Activated CD8-positive, alpha-beta T cell treated with anti-CD3 and anti-CD28 coated beads, Interleukin-2, amount 10 ng/mL, durations not matched to agents 7 days and 5 days (primary cell): ENCODE measurements at regions not wholly inside any gene's neighbourhood (a gene's known extent, or its start where the extent isn't known, plus 50 kb on each side); places are given as distances from the start of the nearest gene placed in this dataset.
"Not testable (repeated sequence)": the region's sequence is repeated elsewhere in the genome, so short reads cannot be mapped to it uniquely, and the experiment has no call there.

ENCODE experiments used
- ATAC-seq: fragments of 150-1000 bp; cut with Tn5 transposase; one replicate; pipeline ENCODE4 v1.10.0; 2021; ENCODE audit warnings: moderate library complexity
- CTCF ChIA-PET: fragments of 350-600 bp; sonication (Branson Sonifier 250); formaldehyde crosslinking; loops from one replicate; lab custom pipeline; 2021; ENCODE audit warnings: antibody characterized with exemption; lab: Charles Lee
- POLR2A ChIA-PET: fragments of 350-600 bp; sonication (Branson Sonifier 250); formaldehyde crosslinking; loops from one replicate; lab custom pipeline; 2021; ENCODE audit warnings: antibody characterized with exemption; lab: Charles Lee
- DNase-seq: peaks from one replicate; pipeline ENCODE4 v3.0.0-alpha.2; 2020
- H3K27ac Mint-ChIP-seq: one replicate; pipeline ENCODE4 v1.8.0; 2021; ENCODE audit warnings: mild to moderate bottlenecking, mixed read lengths
- H3K27me3 Mint-ChIP-seq: one replicate; pipeline ENCODE4 v1.8.0; 2021; ENCODE audit warnings: low read depth, mixed read lengths
- H3K36me3 Mint-ChIP-seq: one replicate; pipeline ENCODE4 v1.8.0; 2021; ENCODE audit warnings: low read depth, mixed read lengths
- H3K4me1 Mint-ChIP-seq: one replicate; pipeline ENCODE4 v1.8.0; 2021; ENCODE audit warnings: low read depth, mixed read lengths
- H3K4me3 Mint-ChIP-seq: one replicate; pipeline ENCODE4 v1.8.0; 2021; ENCODE audit warnings: mild to moderate bottlenecking, mixed read lengths
- H3K9me3 Mint-ChIP-seq: one replicate; pipeline ENCODE4 v1.8.0; 2022; ENCODE audit warnings: mixed read lengths; ENCODE audit not compliant: insufficient read depth

- ChIA-PET CTCF (no interaction called here), POLR2A (no interaction called here)
- H3K27me3 Mint-ChIP-seq = no peaks in the 10 kb centered on the region
- no peak for ATAC-seq
- no peaks in the 10 kb centered on the region for H3K9me3 Mint-ChIP-seq
- no peak overlapping the region for H3K27ac Mint-ChIP-seq
- H3K36me3 Mint-ChIP-seq = no peaks in the 10 kb centered on the region
- no peaks in the 10 kb centered on the region for H3K4me1 Mint-ChIP-seq
- H3K4me3 Mint-ChIP-seq = no peak overlapping the region
- no peak for DNase-seq
Measured at GRCh38 chr11:134951305-134951700, 539.3 kb upstream of the B3GAT1 start.

GRCh38 chr11:134950692-134951304 is 538.8 kb upstream of the B3GAT1 start:
- Mint-ChIP-seq H3K9me3 (no peaks in the 10 kb centered on the region), H3K4me3 (no peak overlapping the region), H3K27ac (no peak overlapping the region), H3K4me1 (no peaks in the 10 kb centered on the region), H3K27me3 (no peaks in the 10 kb centered on the region), H3K36me3 (no peaks in the 10 kb centered on the region)
- ATAC-seq (no peak), DNase-seq (no peak)
- ChIA-PET POLR2A (no interaction called here), CTCF (no interaction called here)

- ChIA-PET CTCF (no interaction called here), POLR2A (no interaction called here)
- DNase-seq (no peak), ATAC-seq (no peak)
- no peaks in the 10 kb centered on the region for H3K4me1 Mint-ChIP-seq
- H3K27ac Mint-ChIP-seq = no peak overlapping the region
- H3K27me3 Mint-ChIP-seq = no peaks in the 10 kb centered on the region
- no peaks in the 10 kb centered on the region for H3K9me3 Mint-ChIP-seq
- H3K36me3 Mint-ChIP-seq = no peaks in the 10 kb centered on the region
- no peak overlapping the region for H3K4me3 Mint-ChIP-seq
Measured at GRCh38 chr11:134949121-134950090, 537.4 kb upstream of the B3GAT1 start.

GRCh38 chr11:134947556-134947955 is 535.5 kb upstream of the B3GAT1 start:
- DNase-seq = no peak
- H3K27me3 Mint-ChIP-seq = no peaks in the 10 kb centered on the region
- no peak for ATAC-seq
- H3K4me3 Mint-ChIP-seq = no peak overlapping the region
- CTCF ChIA-PET = no interaction called here
- POLR2A ChIA-PET = no interaction called here
- no peaks in the 10 kb centered on the region for H3K9me3 Mint-ChIP-seq
- no peak overlapping the region for H3K27ac Mint-ChIP-seq
- H3K4me1 Mint-ChIP-seq = no peaks in the 10 kb centered on the region
- H3K36me3 Mint-ChIP-seq = no peaks in the 10 kb centered on the region

DNA sequence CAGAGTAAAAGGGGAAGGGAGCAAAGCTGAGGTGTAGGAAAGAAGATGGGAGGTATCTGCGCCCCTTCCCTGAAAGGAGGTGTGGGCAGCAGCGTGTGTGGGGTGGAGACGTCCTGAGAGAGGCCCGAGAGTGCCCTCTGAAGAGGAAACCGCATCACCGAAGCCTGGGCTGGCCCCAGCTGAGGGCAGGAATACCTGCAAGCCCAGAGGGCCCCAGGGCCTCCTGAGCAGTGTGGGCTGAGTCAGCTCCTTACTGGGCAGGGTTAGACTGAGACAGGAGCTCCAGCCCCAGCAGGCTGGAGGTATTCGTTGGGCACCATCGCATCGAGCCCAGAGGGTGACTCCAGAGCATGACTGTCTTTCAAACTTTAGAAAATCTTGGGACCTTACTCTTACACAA is 534.0 kb upstream of the B3GAT1 start:
- H3K9me3 Mint-ChIP-seq = no peaks in the 10 kb centered on the region
- H3K27me3 Mint-ChIP-seq = no peaks in the 10 kb centered on the region
- POLR2A ChIA-PET = no interaction called here
- no peaks in the 10 kb centered on the region for H3K36me3 Mint-ChIP-seq
- CTCF ChIA-PET = no interaction called here
- H3K4me1 Mint-ChIP-seq = no peaks in the 10 kb centered on the region
- DNase-seq (no peak), ATAC-seq (no peak)
- H3K27ac Mint-ChIP-seq = no peak overlapping the region
- H3K4me3 Mint-ChIP-seq = no peak overlapping the region

DNA sequence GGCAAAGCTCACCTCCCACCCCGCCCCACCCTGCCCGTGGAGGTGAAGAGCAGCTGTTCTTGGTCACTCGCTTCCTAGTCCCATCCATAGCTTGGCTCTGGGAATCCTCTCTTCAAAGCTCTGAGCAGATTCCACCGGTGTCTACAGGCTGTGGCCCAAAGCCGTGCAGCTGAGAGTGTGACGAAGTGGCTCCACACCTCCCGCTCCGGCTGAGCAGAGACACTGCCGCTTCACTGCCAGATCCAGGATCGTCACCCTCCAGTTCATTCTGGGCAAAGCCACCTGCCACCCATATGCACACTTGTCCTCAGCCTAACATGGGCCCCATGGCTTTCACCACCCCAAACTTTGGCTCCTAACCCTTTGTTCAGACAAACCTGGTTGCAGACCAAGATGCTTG is 532.9 kb upstream of the B3GAT1 start:
- no peaks in the 10 kb centered on the region for H3K27me3 Mint-ChIP-seq
- ChIA-PET CTCF (no interaction called here), POLR2A (no interaction called here)
- no peaks in the 10 kb centered on the region for H3K4me1 Mint-ChIP-seq
- no peak for DNase-seq
- H3K27ac Mint-ChIP-seq = no peak overlapping the region
- no peaks in the 10 kb centered on the region for H3K36me3 Mint-ChIP-seq
- no peak for ATAC-seq
- H3K4me3 Mint-ChIP-seq = no peak overlapping the region
- H3K9me3 Mint-ChIP-seq = no peaks in the 10 kb centered on the region

DNA sequence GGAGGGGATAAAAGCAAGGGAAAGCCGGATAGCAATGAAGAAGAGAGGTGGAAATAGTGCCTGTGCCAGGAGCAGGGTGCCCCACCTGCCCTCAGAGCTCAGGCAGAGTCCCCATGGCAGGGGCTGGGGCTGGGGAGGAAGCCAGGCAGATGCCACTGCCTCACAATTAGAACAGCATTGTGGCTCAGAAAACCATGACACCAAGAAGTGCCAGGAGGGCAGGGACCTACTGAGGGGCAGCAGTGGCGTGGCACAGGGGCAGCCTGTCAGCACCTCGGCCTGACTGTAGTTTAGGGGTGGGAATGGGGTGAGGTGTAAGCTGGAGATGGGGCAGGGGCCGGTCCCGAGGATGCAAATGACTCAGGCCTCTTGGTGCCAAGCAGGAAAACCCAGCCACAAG is 532.1 kb upstream of the B3GAT1 start:
- no peak for DNase-seq
- Mint-ChIP-seq H3K4me1 (no peaks in the 10 kb centered on the region), H3K27ac (no peak overlapping the region), H3K36me3 (no peaks in the 10 kb centered on the region), H3K4me3 (no peak overlapping the region), H3K27me3 (no peaks in the 10 kb centered on the region), H3K9me3 (no peaks in the 10 kb centered on the region)
- ATAC-seq = no peak
- ChIA-PET CTCF (no interaction called here), POLR2A (no interaction called here)

- Mint-ChIP-seq H3K9me3 (no peaks in the 10 kb centered on the region), H3K4me3 (no peak overlapping the region), H3K27me3 (no peaks in the 10 kb centered on the region), H3K27ac (no peak overlapping the region), H3K4me1 (no peaks in the 10 kb centered on the region), H3K36me3 (no peaks in the 10 kb centered on the region)
- ATAC-seq (no peak), DNase-seq (no peak)
- POLR2A ChIA-PET = no interaction called here
- CTCF ChIA-PET = no interaction called here
Measured at GRCh38 chr11:134943544-134943943, 531.5 kb upstream of the B3GAT1 start.

- no peak for ATAC-seq
- DNase-seq = no peak
- ChIA-PET CTCF (no interaction called here), POLR2A (no interaction called here)
- Mint-ChIP-seq H3K9me3 (no peaks in the 10 kb centered on the region), H3K4me1 (no peaks in the 10 kb centered on the region), H3K36me3 (no peaks in the 10 kb centered on the region), H3K27ac (no peak overlapping the region), H3K4me3 (no peak overlapping the region), H3K27me3 (no peaks in the 10 kb centered on the region)
Measured at GRCh38 chr11:134942681-134943080, 530.6 kb upstream of the B3GAT1 start.

DNA sequence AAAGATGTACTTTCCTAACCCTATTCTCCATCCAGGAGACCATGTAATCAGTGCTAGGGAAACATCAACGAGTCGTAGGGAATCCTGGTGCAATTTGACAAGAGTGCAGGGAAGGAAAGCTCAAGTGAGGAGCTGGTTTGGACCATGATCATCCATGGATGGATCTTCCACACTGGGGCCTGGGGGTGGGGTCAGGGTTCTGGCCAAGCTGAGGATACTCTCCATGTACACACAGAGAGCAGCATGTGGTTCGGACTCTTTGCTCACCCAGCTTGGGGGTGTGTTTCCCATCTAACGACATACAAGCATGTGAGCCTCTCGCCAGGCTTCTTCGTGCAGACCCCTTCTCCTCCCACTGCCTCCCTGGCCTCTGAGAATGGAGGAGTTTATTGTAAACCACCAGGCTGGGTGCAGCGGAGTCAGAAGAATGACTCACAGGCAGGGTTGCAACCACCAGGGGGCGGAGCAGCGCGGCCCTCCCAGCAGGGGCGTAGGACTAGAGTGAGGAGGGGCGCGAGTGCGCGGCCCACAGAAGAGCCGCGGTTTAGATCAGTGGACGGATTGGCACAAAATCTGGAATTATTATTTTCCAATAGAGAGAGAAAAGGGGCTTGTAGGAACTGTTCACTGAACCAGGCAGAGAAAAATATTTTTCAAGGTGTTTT is 530.0 kb upstream of the B3GAT1 start:
- POLR2A ChIA-PET, H3K36me3 Mint-ChIP-seq: not testable (repeated sequence)

GRCh38 chr11:134941326-134941725 is 529.3 kb upstream of the B3GAT1 start:
- Mint-ChIP-seq H3K4me1 (no peaks in the 10 kb centered on the region), H3K4me3 (no peak overlapping the region), H3K36me3 (no peaks in the 10 kb centered on the region), H3K27ac (no peak overlapping the region), H3K27me3 (no peaks in the 10 kb centered on the region), H3K9me3 (no peaks in the 10 kb centered on the region)
- POLR2A ChIA-PET = no interaction called here
- CTCF ChIA-PET = no interaction called here
- no peak for DNase-seq
- no peak for ATAC-seq

More for the DNA sequence above, 530.0 kb upstream of the B3GAT1 start:
- ATAC-seq, H3K27me3 Mint-ChIP-seq, H3K9me3 Mint-ChIP-seq, H3K4me3 Mint-ChIP-seq, H3K27ac Mint-ChIP-seq, CTCF ChIA-PET, H3K4me1 Mint-ChIP-seq, DNase-seq: not testable (repeated sequence)

GRCh38 chr11:134940441-134941126 is 528.5 kb upstream of the B3GAT1 start:
- CTCF ChIA-PET = no interaction called here
- Mint-ChIP-seq H3K4me1 (no peaks in the 10 kb centered on the region), H3K27ac (no peak overlapping the region), H3K36me3 (no peaks in the 10 kb centered on the region), H3K4me3 (no peak overlapping the region), H3K27me3 (no peaks in the 10 kb centered on the region), H3K9me3 (no peaks in the 10 kb centered on the region)
- ATAC-seq (no peak), DNase-seq (no peak)
- POLR2A ChIA-PET = no interaction called here
